Ascending aorta (tissue), 2 donors: ENCODE measurements at regions not wholly inside any gene's neighbourhood (a gene's known extent, or its start where the extent isn't known, plus 50 kb on each side); places are given as distances from the start of the nearest gene placed in this dataset.

ENCODE experiments used
- DNase-seq, 2 donors: peaks; one replicate each; pipeline ENCODE4 v3.0.0-alpha.2; 2019; ENCODE audit warnings: low spot score in 2 of 2
- H3K27ac ChIP-seq, 2 donors: fragments of 200-600 bp; sonication (generic); one replicate each; pipeline ENCODE4 v1.5.1; 2016 to 2017; ENCODE audit warnings: mild to moderate bottlenecking in 1 of 2
- H3K27me3 ChIP-seq: fragments of 200-600 bp; sonication (generic); one replicate; pipeline ENCODE4 v1.5.1; 2017
- H3K36me3 ChIP-seq, 2 donors: fragments of 200-600 bp; sonication (generic); one replicate each; pipeline ENCODE4 v1.5.1; 2016
- H3K4me1 ChIP-seq, 2 donors: fragments of 200-600 bp; sonication (generic); one replicate each; pipeline ENCODE4 v1.5.1; 2016 to 2017; ENCODE audit warnings: mild to moderate bottlenecking in 1 of 2
- H3K4me3 ChIP-seq, 2 donors: fragments of 200-600 bp; sonication (generic); one replicate each; pipeline ENCODE4 v1.5.1; 2016 to 2017; ENCODE audit warnings: mild to moderate bottlenecking in 1 of 2
- H3K9me3 ChIP-seq, 2 donors: fragments of 200-600 bp; sonication (generic); one replicate each; pipeline ENCODE4 v1.5.1; 2016
- intact Hi-C: fragments of 100-400 bp; cut with DNase I; formaldehyde crosslinking; loops from one replicate; pipeline ENCODE4 v1.15.1; 2023
- TF ChIP-seq, protein P1 (sequence below), 3 experiments: fragments of 200-600 bp in 2 of 3; fragments of 450-650 bp in 1 of 3; sonication (generic) in 2 of 3; IDR thresholded peaks; one replicate each; pipeline ENCODE4 v1.5.1; 2016 to 2019; ENCODE audit warnings: antibody characterized with exemption in 3 of 3, mild to moderate bottlenecking in 1 of 3, moderate library complexity in 1 of 3

GRCh38 chr10:5268743-5269142 is 72.1 kb downstream of the AKR1C4 start:
- intact Hi-C loops = no loop called here
- TF ChIP-seq, protein P1, sequence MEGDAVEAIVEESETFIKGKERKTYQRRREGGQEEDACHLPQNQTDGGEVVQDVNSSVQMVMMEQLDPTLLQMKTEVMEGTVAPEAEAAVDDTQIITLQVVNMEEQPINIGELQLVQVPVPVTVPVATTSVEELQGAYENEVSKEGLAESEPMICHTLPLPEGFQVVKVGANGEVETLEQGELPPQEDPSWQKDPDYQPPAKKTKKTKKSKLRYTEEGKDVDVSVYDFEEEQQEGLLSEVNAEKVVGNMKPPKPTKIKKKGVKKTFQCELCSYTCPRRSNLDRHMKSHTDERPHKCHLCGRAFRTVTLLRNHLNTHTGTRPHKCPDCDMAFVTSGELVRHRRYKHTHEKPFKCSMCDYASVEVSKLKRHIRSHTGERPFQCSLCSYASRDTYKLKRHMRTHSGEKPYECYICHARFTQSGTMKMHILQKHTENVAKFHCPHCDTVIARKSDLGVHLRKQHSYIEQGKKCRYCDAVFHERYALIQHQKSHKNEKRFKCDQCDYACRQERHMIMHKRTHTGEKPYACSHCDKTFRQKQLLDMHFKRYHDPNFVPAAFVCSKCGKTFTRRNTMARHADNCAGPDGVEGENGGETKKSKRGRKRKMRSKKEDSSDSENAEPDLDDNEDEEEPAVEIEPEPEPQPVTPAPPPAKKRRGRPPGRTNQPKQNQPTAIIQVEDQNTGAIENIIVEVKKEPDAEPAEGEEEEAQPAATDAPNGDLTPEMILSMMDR (IDR thresholded peaks at IDR 0.05) = no peak

GRCh38 chr10:5269791-5270190 is 73.2 kb downstream of the AKR1C4 start:
- Histone ChIP-seq H3K27ac (no peak overlapping the region), H3K27me3 (no peaks in the 10 kb centered on the region), H3K9me3 (no peaks in the 10 kb centered on the region), H3K36me3 (no peaks in the 10 kb centered on the region), H3K4me3 (no peak overlapping the region), H3K4me1 (no peaks in the 10 kb centered on the region)
- intact Hi-C loops = no loop called here
- TF ChIP-seq, protein P1 (IDR thresholded peaks at IDR 0.05) = no peak
- DNase-seq = no peak

More at GRCh38 chr10:5268743-5269142, 72.1 kb downstream of the AKR1C4 start:
- Histone ChIP-seq H3K4me3 (no peak overlapping the region), H3K36me3 (no peaks in the 10 kb centered on the region), H3K27ac (no peak overlapping the region), H3K27me3 (no peaks in the 10 kb centered on the region), H3K4me1 (no peaks in the 10 kb centered on the region), H3K9me3 (no peaks in the 10 kb centered on the region)
- DNase-seq = no peak

GRCh38 chr10:5271526-5271925 is 74.9 kb downstream of the AKR1C4 start:
- DNase-seq = no peak
- intact Hi-C loops = no loop called here
- H3K27ac ChIP-seq = no peak overlapping the region
- no peaks in the 10 kb centered on the region for H3K4me1 ChIP-seq
- H3K9me3 ChIP-seq = no peaks in the 10 kb centered on the region
- no peaks in the 10 kb centered on the region for H3K36me3 ChIP-seq
- H3K27me3 ChIP-seq = no peaks in the 10 kb centered on the region
- no peak overlapping the region for H3K4me3 ChIP-seq
- TF ChIP-seq, protein P1 (IDR thresholded peaks at IDR 0.05) = no peak

- Histone ChIP-seq H3K27me3 (no peaks in the 10 kb centered on the region), H3K27ac (no peak overlapping the region), H3K4me1 (no peaks in the 10 kb centered on the region), H3K4me3 (no peak overlapping the region), H3K9me3 (no peaks in the 10 kb centered on the region), H3K36me3 (no peaks in the 10 kb centered on the region)
- TF ChIP-seq, protein P1 (IDR thresholded peaks at IDR 0.05) = no peak
- intact Hi-C loops = no loop called here
- DNase-seq = no peak
These were observed 75.6 kb downstream of the AKR1C4 start for GRCh38 chr10:5272065-5272803.

DNA sequence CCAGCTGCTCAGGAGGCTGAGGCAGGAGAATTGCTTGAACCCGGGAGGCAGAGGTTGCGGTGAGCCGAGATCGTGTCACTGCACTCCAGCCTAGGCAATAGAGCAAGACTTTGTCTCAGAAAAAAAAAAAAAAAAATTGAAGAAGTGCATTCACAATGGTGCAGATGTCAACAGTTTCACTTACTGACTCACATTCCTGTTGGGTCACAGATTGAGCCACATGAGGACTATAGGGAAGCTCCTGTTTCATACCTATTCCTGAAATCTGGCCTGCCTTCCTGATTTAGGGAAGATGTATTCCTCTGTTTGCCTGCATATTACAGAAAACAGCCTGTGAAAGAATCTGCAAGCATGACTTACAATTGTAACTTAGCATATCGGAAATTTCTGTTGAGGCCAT is 78.2 kb downstream of the AKR1C4 start:
- no peaks in the 10 kb centered on the region for H3K4me1 ChIP-seq
- H3K9me3 ChIP-seq = no peaks in the 10 kb centered on the region
- H3K27ac ChIP-seq = no peak overlapping the region
- TF ChIP-seq, protein P1 (IDR thresholded peaks at IDR 0.05) = no peak
- H3K36me3 ChIP-seq = no peaks in the 10 kb centered on the region
- DNase-seq = no peak
- no peaks in the 10 kb centered on the region for H3K27me3 ChIP-seq
- intact Hi-C loops = no loop called here
- H3K4me3 ChIP-seq = no peak overlapping the region
